Body of pancreas (tissue), 4 donors: ENCODE measurements at regions not wholly inside any gene's neighbourhood (a gene's known extent, or its start where the extent isn't known, plus 50 kb on each side); places are given as distances from the start of the nearest gene placed in this dataset.

Source experiments
- POLR2A ChIP-seq, 3 donors: fragments of 450-650 bp; IDR thresholded peaks; one replicate each; pipeline ENCODE4 v1.6.1; 2016; ENCODE audit warnings: antibody characterized with exemption in 3 of 3, mild to moderate bottlenecking in 2 of 3
- TF ChIP-seq, protein P1 (sequence below), 7 experiments: fragments of 450-650 bp in 4 of 7; fragments of 200-600 bp in 3 of 7; sonication (generic) in 3 of 7; IDR thresholded peaks; one replicate each; pipeline ENCODE4 v1.5.1; 2016 to 2019; ENCODE audit warnings: antibody characterized with exemption in 7 of 7

DNA sequence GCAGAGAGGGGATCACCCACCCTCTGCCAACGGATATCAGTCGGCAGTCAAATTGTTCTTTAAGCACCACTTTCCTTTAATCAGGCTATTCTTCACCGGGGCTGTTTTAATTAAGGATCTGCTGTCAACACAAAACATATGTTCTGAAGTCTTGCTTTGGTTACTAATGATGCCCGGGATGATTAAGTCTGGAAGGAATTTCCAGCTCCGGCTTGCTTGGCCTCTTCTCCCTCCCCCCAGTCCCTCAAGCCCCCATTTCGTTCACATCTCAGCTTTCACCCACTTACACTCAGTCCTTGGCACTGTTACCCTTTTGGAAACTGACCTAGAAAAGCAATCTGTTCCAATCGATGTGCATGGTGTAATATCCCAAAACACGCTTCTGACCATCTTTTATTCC is 74.7 kb downstream of the MSX2 start:
- TF ChIP-seq, protein P1, sequence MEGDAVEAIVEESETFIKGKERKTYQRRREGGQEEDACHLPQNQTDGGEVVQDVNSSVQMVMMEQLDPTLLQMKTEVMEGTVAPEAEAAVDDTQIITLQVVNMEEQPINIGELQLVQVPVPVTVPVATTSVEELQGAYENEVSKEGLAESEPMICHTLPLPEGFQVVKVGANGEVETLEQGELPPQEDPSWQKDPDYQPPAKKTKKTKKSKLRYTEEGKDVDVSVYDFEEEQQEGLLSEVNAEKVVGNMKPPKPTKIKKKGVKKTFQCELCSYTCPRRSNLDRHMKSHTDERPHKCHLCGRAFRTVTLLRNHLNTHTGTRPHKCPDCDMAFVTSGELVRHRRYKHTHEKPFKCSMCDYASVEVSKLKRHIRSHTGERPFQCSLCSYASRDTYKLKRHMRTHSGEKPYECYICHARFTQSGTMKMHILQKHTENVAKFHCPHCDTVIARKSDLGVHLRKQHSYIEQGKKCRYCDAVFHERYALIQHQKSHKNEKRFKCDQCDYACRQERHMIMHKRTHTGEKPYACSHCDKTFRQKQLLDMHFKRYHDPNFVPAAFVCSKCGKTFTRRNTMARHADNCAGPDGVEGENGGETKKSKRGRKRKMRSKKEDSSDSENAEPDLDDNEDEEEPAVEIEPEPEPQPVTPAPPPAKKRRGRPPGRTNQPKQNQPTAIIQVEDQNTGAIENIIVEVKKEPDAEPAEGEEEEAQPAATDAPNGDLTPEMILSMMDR (IDR thresholded peaks at IDR 0.05): no peak
- no peak for TF ChIP-seq POLR2A (IDR thresholded peaks at IDR 0.05)
